IPS-18c (cell line): ENCODE measurements at regions not wholly inside any gene's neighbourhood (a gene's known extent, or its start where the extent isn't known, plus 50 kb on each side); places are given as distances from the start of the nearest gene placed in this dataset.
"Not testable (repeated sequence)": the region's sequence is repeated elsewhere in the genome, so short reads cannot be mapped to it uniquely, and the experiment has no call there.

Experiments
- H3K4me3 ChIP-seq: 2 replicates; pipeline ENCODE4 v1.7.0; 2013; ENCODE audit warnings: low read depth, mild to moderate bottlenecking, low read length, moderate library complexity; ENCODE audit not compliant: insufficient read depth
- H3K9me3 ChIP-seq: one replicate; pipeline ENCODE4 v1.6.1; 2013; ENCODE audit warnings: mild to moderate bottlenecking, low read length, moderate library complexity; ENCODE audit not compliant: control insufficient read depth, insufficient read depth

- Histone ChIP-seq H3K4me3 (no peak overlapping the region), H3K9me3 (no peaks in the 10 kb centered on the region)
Observed at GRCh38 chr3:176097027-176097426, 1100.3 kb downstream of the TBL1XR1 start.

DNA sequence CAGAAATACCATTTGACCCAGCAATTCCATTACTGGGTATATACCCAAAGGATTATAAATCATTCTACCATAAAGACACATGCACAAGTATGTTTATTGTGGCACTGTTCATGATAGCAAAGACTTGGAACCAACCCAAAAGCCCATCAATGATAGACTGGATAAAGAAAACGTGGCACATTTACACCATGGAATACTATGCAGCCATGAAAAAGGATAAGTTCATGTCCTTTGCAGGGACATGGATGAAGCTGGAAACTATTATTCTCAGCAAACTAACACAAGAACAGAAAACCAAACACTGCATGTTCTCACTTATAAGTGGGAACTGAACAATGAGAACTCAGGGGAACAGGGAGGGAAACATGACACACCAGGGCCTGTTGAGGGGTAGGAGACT lies 1103.4 kb downstream of the TBL1XR1 start:
- not testable (repeated sequence) for H3K9me3 ChIP-seq, H3K4me3 ChIP-seq

GRCh38 chr3:176090727-176091126 lies 1106.6 kb downstream of the TBL1XR1 start:
- Histone ChIP-seq H3K9me3 (no peaks in the 10 kb centered on the region), H3K4me3 (no peak overlapping the region)

- no peaks in the 10 kb centered on the region for H3K9me3 ChIP-seq
- no peak overlapping the region for H3K4me3 ChIP-seq
Observed at GRCh38 chr3:176088962-176089383, 1108.3 kb downstream of the TBL1XR1 start.

DNA sequence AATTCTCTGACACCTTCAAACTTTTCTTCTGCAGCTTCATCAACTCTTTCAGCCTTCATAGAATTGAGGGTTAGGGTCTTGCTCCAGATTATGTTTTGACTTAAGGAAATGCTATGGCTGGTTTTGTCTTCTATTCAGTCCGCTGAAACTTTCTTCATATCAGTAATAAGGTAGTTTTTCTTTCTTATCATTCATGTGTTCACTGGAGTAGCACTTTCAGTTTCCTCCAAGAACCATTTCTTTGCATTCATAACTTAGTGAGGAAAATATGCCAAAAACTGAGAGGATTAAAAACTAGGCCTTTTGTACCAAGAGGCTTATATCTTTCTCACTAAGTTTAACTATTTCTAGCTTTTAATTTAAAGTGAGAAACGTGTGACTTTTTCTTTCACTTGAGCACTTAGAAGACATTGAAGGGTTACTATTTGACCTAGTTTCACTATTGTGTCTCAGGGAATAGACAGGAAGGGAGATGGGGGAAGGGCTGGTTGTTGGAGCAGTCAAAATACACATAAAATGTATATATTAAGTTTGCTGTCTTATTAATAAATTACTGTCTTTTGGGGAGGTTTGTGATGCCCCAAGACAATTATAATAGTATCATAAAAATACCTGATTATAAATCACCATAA lies 1110.1 kb downstream of the TBL1XR1 start:
- H3K4me3 ChIP-seq, result no peak overlapping the region
- no peaks in the 10 kb centered on the region for H3K9me3 ChIP-seq

GRCh38 chr3:176079785-176080184 lies 1117.5 kb downstream of the TBL1XR1 start:
- H3K9me3 ChIP-seq, result no peaks in the 10 kb centered on the region
- H3K4me3 ChIP-seq, result no peak overlapping the region

- Histone ChIP-seq H3K4me3 (no peak overlapping the region), H3K9me3 (no peaks in the 10 kb centered on the region)
Observed at GRCh38 chr3:176078906-176079305, 1118.4 kb downstream of the TBL1XR1 start.

DNA sequence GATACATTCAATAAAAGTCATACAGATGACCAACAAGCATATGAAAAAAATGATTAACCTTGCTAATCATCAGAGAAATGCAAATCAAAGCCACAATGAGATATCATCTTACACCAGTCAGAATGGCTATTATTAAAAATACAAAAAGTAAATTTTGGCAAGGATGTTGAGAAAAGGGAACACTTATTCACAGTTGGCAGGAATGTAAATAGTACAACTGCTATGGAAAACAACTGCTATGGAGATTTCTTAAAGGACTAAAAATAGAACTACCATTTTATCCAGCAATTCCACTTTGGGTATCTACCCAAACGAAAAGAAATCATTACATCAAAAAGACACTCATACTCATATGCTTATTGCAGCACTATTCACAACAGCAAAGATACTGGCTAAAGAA lies 1121.8 kb downstream of the TBL1XR1 start:
- Histone ChIP-seq H3K4me3 (no peak overlapping the region), H3K9me3 (no peaks in the 10 kb centered on the region)

DNA sequence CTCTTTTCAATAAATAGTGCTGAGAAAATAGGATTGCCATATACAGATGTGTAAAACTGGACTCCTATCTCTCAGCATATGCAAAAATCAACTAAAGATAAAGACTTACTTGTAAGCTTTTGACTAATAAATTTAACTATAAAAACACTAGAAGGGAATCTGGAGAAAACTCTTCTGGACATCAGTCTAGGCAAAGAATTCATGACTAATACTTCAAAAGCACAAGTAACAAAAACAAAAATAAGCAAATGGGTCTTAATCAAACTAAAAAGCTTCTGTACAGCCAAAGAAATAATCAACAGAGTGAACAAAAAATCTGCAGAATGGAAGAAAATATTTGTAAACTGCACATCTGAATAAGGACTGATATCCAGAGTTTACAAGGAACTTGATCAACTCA lies 1122.2 kb downstream of the TBL1XR1 start:
- no peaks in the 10 kb centered on the region for H3K9me3 ChIP-seq

DNA sequence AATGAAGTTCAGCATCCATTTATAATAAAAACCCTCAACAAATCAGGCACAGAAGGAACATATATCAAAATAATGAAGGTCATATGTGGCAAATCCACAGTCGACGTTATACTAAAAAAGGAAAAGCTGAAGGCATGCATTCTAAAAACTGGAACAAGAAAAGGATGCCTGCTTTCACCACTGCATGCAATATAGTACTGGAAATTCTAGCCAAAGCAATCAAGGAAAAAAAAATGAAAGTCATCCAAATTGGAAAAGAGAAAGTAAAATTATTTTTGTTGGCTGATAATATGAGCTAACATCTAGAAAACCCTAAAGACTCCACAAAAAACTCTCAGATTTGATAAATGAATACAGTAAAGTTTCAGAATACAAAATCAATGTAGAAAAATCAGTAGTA lies 1123.2 kb downstream of the TBL1XR1 start:
- Histone ChIP-seq H3K4me3 (no peak overlapping the region), H3K9me3 (no peaks in the 10 kb centered on the region)

More for the DNA sequence above, 1122.2 kb downstream of the TBL1XR1 start:
- no peak overlapping the region for H3K4me3 ChIP-seq

DNA sequence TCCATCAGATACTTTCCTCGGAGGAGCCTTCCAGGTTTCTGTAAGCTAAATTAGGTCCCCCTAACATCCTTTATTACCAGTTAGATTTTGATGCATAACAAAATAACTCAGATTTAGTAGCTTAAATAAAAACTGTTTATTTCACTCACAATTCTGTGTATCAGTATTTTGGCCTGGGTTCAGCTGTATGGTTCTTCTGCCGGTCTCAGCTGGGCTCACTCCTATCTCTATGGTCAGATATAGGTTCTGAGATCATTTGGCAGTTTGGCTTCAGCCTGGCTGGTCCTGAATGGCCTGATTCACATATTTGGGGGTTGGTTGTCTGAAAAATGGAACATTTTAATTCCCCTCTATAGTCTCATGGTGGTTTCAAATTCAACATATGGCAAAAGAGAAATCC lies 1125.3 kb downstream of the TBL1XR1 start:
- no peaks in the 10 kb centered on the region for H3K9me3 ChIP-seq
- H3K4me3 ChIP-seq, result no peak overlapping the region

GRCh38 chr3:176068750-176069149 lies 1128.5 kb downstream of the TBL1XR1 start:
- no peak overlapping the region for H3K4me3 ChIP-seq
- no peaks in the 10 kb centered on the region for H3K9me3 ChIP-seq

DNA sequence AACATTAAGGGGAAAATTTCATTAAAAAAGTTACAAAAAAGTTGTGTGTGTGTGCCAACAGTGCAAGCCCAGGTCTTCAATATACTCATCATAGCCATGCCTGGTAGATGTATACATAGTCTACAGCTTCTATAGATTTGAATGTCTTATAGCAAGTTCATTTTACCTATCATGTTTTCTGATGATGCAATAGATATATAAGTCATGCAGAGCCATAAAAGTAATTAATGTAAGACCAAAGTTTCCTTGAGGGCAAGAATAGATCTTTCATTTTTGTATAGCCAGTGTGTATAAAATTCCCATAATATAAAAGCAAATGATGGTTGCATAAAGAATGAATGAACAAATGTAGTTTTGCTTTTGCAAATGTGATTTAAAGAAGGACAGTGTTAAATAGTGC lies 1138.4 kb downstream of the TBL1XR1 start:
- H3K4me3 ChIP-seq, result no peak overlapping the region
- H3K9me3 ChIP-seq, result no peaks in the 10 kb centered on the region

DNA sequence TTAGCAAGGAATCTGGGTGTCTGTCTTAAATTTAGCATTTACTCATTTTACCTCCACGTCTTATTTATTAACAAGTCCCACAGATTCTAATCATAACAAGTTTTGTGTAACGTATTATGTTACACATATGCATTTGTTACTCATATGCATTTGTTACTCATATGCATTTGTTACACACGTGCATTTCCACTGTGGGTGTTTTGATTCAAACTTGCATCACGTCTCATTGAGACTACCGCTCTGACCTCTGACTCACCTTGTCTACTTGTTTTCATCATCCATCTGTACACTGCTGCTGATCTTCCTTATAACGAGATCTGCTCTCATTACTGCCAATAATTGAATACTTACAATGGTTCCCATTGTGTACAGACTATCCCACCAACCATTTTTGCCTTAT lies 1141.4 kb downstream of the TBL1XR1 start:
- no peak overlapping the region for H3K4me3 ChIP-seq
- H3K9me3 ChIP-seq, result no peaks in the 10 kb centered on the region

DNA sequence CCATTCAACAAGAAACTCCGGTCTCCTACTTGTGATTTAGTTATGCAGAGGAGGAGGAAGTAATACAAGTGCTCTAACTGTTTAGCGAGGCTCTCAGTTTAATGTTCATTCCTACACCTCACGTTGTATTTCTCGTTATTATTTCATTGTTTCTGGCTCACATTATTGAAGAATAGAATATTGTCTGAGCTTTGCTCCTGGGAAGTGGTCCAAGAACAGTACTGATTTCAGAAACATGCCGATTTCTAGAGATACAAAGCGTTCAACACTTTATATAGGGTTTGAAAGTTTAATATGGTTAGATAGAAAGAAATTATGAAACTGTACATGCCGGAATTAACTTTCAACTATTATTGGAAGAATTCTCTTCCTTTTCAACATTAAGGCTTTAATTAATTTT lies 1145.5 kb downstream of the TBL1XR1 start:
- no peaks in the 10 kb centered on the region for H3K9me3 ChIP-seq
- H3K4me3 ChIP-seq, result no peak overlapping the region

GRCh38 chr3:176046703-176047102 lies 1150.6 kb downstream of the TBL1XR1 start:
- Histone ChIP-seq H3K4me3 (no peak overlapping the region), H3K9me3 (no peaks in the 10 kb centered on the region)

DNA sequence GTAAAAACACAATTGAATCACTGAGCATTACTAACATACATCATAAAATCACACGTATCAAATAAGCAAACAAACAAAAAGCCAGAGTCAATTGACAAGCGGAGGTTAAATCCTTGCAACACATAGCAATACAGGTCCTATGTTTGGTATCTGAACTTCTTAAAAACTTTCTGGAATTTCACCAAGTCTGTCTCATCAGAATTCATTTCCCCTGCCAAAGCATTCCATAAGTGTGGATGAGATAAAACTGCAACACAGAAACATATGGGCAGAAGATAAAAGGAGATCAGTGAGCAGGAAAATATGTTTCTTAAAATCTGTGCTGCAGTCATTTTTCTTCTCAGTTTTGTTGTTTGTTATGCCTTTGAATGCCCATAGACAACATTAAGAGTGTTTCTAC lies 1155.5 kb downstream of the TBL1XR1 start:
- Histone ChIP-seq H3K4me3 (no peak overlapping the region), H3K9me3 (no peaks in the 10 kb centered on the region)

- H3K4me3 ChIP-seq, result no peak overlapping the region
- no peaks in the 10 kb centered on the region for H3K9me3 ChIP-seq
Observed at GRCh38 chr3:176041185-176041584, 1156.1 kb downstream of the TBL1XR1 start.

- H3K9me3 ChIP-seq, result no peaks in the 10 kb centered on the region
Observed at GRCh38 chr3:176037636-176038035, 1159.6 kb downstream of the TBL1XR1 start.

More at GRCh38 chr3:176037636-176038035, 1159.6 kb downstream of the TBL1XR1 start:
- H3K4me3 ChIP-seq, result no peak overlapping the region
